H1 (cell line): ENCODE measurements at regions not wholly inside any gene's neighbourhood (a gene's known extent, or its start where the extent isn't known, plus 50 kb on each side); places are given as distances from the start of the nearest gene placed in this dataset.

Source experiments
- BRCA1 ChIP-seq: IDR thresholded peaks from 2 replicates; pipeline ENCODE4 v1.6.1; 2012; ENCODE audit warnings: low read depth, low read length, improper control_type of control experiment
- FOSL1 ChIP-seq: IDR thresholded peaks from 2 replicates; pipeline ENCODE4 v1.6.1; 2011; ENCODE audit warnings: mild to moderate bottlenecking, low read depth, low read length, moderate library complexity; ENCODE audit not compliant: insufficient read depth
- NANOG ChIP-seq: IDR thresholded peaks from 2 replicates; pipeline ENCODE4 v1.6.1; 2011; ENCODE audit warnings: low read length, low read depth, mild to moderate bottlenecking, inconsistent platforms; ENCODE audit not compliant: insufficient read depth, poor library complexity, severe bottlenecking
- PHF8 ChIP-seq: fragments of 200-600 bp; sonication (generic); conservative IDR thresholded peaks from 2 replicates; pipeline ENCODE4 v1.7.1; 2012; ENCODE audit warnings: low read depth, mild to moderate bottlenecking, inconsistent platforms, low read length, moderate library complexity
- POU5F1 ChIP-seq: IDR thresholded peaks from 2 replicates; pipeline ENCODE4 v1.6.1; 2011; ENCODE audit warnings: low read depth, mild to moderate bottlenecking, low read length, moderate library complexity
- RFX5 ChIP-seq: IDR thresholded peaks from 2 replicates; pipeline ENCODE4 v1.6.1; 2011; ENCODE audit warnings: low read depth, low read length, improper control_type of control experiment, borderline replicate concordance
- SIRT6 ChIP-seq: IDR thresholded peaks from one replicate; pipeline ENCODE4 v1.7.1; 2012; ENCODE audit warnings: low read length, inconsistent platforms
- SP1 ChIP-seq: IDR thresholded peaks from 2 replicates; pipeline ENCODE4 v1.6.1; 2011; ENCODE audit warnings: low read depth, low read length
- SP2 ChIP-seq: IDR thresholded peaks from 2 replicates; pipeline ENCODE4 v1.6.1; 2012; ENCODE audit warnings: mild to moderate bottlenecking, low read length, inconsistent platforms
- SRF ChIP-seq: IDR thresholded peaks from 2 replicates; pipeline ENCODE4 v1.6.1; 2011; ENCODE audit warnings: mild to moderate bottlenecking, low read depth, low read length, moderate library complexity
- TAF1 ChIP-seq: IDR thresholded peaks from 2 replicates; pipeline ENCODE4 v1.6.1; 2011; ENCODE audit warnings: mild to moderate bottlenecking, low read depth, low read length
- ZNF274 ChIP-seq: IDR thresholded peaks from 2 replicates; pipeline ENCODE4 v1.7.0; 2012; ENCODE audit warnings: low read length, borderline replicate concordance; ENCODE audit errors: extremely low read depth
- TF ChIP-seq, protein P1 (sequence below): fragments of 300-600 bp; sonication (generic); IDR thresholded peaks from 2 replicates; pipeline ENCODE4 v1.7.1; 2012; ENCODE audit warnings: low read length, moderate library complexity, mild to moderate bottlenecking, inconsistent platforms; ENCODE audit not compliant: insufficient replicate concordance

DNA sequence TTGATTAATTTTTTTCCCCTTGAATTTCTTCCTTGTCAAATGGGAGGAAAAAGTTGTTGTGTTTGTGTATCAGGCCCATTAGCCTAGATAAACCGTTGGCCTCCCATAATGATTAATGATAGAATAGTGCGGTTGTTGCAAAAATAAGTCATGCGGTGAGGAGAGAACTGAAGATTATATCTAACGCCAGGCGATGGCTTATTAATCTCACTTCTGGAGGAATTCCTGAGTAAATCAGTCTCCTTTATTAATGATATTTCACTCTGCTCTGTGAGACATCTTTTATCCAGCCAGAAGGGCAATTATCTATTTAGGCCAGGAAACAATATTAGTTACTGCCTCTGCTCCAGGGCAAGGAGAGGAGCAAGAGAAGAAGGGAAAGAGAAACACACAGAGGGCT, 107.3 kb downstream of the IRX5 start (continued):
- TF ChIP-seq, protein P1, sequence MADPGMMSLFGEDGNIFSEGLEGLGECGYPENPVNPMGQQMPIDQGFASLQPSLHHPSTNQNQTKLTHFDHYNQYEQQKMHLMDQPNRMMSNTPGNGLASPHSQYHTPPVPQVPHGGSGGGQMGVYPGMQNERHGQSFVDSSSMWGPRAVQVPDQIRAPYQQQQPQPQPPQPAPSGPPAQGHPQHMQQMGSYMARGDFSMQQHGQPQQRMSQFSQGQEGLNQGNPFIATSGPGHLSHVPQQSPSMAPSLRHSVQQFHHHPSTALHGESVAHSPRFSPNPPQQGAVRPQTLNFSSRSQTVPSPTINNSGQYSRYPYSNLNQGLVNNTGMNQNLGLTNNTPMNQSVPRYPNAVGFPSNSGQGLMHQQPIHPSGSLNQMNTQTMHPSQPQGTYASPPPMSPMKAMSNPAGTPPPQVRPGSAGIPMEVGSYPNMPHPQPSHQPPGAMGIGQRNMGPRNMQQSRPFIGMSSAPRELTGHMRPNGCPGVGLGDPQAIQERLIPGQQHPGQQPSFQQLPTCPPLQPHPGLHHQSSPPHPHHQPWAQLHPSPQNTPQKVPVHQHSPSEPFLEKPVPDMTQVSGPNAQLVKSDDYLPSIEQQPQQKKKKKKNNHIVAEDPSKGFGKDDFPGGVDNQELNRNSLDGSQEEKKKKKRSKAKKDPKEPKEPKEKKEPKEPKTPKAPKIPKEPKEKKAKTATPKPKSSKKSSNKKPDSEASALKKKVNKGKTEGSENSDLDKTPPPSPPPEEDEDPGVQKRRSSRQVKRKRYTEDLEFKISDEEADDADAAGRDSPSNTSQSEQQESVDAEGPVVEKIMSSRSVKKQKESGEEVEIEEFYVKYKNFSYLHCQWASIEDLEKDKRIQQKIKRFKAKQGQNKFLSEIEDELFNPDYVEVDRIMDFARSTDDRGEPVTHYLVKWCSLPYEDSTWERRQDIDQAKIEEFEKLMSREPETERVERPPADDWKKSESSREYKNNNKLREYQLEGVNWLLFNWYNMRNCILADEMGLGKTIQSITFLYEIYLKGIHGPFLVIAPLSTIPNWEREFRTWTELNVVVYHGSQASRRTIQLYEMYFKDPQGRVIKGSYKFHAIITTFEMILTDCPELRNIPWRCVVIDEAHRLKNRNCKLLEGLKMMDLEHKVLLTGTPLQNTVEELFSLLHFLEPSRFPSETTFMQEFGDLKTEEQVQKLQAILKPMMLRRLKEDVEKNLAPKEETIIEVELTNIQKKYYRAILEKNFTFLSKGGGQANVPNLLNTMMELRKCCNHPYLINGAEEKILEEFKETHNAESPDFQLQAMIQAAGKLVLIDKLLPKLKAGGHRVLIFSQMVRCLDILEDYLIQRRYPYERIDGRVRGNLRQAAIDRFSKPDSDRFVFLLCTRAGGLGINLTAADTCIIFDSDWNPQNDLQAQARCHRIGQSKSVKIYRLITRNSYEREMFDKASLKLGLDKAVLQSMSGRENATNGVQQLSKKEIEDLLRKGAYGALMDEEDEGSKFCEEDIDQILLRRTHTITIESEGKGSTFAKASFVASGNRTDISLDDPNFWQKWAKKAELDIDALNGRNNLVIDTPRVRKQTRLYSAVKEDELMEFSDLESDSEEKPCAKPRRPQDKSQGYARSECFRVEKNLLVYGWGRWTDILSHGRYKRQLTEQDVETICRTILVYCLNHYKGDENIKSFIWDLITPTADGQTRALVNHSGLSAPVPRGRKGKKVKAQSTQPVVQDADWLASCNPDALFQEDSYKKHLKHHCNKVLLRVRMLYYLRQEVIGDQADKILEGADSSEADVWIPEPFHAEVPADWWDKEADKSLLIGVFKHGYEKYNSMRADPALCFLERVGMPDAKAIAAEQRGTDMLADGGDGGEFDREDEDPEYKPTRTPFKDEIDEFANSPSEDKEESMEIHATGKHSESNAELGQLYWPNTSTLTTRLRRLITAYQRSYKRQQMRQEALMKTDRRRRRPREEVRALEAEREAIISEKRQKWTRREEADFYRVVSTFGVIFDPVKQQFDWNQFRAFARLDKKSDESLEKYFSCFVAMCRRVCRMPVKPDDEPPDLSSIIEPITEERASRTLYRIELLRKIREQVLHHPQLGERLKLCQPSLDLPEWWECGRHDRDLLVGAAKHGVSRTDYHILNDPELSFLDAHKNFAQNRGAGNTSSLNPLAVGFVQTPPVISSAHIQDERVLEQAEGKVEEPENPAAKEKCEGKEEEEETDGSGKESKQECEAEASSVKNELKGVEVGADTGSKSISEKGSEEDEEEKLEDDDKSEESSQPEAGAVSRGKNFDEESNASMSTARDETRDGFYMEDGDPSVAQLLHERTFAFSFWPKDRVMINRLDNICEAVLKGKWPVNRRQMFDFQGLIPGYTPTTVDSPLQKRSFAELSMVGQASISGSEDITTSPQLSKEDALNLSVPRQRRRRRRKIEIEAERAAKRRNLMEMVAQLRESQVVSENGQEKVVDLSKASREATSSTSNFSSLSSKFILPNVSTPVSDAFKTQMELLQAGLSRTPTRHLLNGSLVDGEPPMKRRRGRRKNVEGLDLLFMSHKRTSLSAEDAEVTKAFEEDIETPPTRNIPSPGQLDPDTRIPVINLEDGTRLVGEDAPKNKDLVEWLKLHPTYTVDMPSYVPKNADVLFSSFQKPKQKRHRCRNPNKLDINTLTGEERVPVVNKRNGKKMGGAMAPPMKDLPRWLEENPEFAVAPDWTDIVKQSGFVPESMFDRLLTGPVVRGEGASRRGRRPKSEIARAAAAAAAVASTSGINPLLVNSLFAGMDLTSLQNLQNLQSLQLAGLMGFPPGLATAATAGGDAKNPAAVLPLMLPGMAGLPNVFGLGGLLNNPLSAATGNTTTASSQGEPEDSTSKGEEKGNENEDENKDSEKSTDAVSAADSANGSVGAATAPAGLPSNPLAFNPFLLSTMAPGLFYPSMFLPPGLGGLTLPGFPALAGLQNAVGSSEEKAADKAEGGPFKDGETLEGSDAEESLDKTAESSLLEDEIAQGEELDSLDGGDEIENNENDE: no peak
- no peak for TF ChIP-seq SP1
- no peak for TF ChIP-seq FOSL1
- no peak for TF ChIP-seq ZNF274
- TF ChIP-seq RFX5: no peak
- TF ChIP-seq POU5F1: no peak
- no peak for TF ChIP-seq NANOG
- TF ChIP-seq SP2: no peak
- no peak for TF ChIP-seq PHF8
- no peak for TF ChIP-seq SIRT6
- no peak for TF ChIP-seq TAF1
- TF ChIP-seq SRF: no peak
- no peak for TF ChIP-seq BRCA1
